ENCODE measurements at regions not wholly inside any gene's neighbourhood (a gene's known extent, or its start where the extent isn't known, plus 50 kb on each side); places are given as distances from the start of the nearest gene placed in this dataset.

DNA sequence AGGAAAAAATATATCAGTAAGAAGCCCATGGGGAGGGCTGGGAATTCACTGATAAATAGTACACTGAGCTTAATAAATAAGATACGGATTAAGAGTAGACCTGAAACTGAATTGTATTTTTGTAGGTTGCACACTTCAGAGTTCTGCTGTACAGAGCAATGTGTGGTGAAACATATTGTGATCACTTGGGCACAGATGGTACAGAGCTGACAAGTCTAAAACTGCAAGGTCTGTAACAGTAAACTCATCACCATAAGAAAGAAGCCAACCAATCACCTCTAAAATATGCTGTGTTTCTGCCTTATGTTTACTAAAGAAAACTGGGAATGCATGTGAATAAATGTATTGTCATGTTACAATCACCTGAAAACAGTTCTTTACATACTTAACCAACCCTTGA lies 360.7 kb downstream of the MRPL39 start:
- no peaks in the 10 kb centered on the region for H3K9me3 ChIP-seq
- no peak for DNase-seq (ENCODE audit: low spot score)
- H3K27ac ChIP-seq, result no peak overlapping the region
- no peak for ATAC-seq (ENCODE audit: insufficient number of reproducible peaks, low FRiP score, low read depth)
- no peaks in the 10 kb centered on the region for H3K4me1 ChIP-seq (ENCODE audit: control insufficient read depth in 1 of 2, low read depth in 2 of 2)
- H3K36me3 ChIP-seq, result no peaks in the 10 kb centered on the region
- no peak overlapping the region for H3K4me3 ChIP-seq
- H3K27me3 ChIP-seq (replicated peaks; ENCODE audit: insufficient read depth), result no peaks in the 10 kb centered on the region
- TF ChIP-seq, protein P1, sequence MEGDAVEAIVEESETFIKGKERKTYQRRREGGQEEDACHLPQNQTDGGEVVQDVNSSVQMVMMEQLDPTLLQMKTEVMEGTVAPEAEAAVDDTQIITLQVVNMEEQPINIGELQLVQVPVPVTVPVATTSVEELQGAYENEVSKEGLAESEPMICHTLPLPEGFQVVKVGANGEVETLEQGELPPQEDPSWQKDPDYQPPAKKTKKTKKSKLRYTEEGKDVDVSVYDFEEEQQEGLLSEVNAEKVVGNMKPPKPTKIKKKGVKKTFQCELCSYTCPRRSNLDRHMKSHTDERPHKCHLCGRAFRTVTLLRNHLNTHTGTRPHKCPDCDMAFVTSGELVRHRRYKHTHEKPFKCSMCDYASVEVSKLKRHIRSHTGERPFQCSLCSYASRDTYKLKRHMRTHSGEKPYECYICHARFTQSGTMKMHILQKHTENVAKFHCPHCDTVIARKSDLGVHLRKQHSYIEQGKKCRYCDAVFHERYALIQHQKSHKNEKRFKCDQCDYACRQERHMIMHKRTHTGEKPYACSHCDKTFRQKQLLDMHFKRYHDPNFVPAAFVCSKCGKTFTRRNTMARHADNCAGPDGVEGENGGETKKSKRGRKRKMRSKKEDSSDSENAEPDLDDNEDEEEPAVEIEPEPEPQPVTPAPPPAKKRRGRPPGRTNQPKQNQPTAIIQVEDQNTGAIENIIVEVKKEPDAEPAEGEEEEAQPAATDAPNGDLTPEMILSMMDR (IDR thresholded peaks at IDR 0.05), result no peak

GRCh38 chr21:25244735-25245134 lies 362.5 kb downstream of the MRPL39 start:
- Histone ChIP-seq H3K36me3 (no peaks in the 10 kb centered on the region), H3K4me1 (ENCODE audit: control insufficient read depth in 1 of 2, low read depth in 2 of 2) (no peaks in the 10 kb centered on the region), H3K27ac (no peak overlapping the region), H3K27me3 (replicated peaks; ENCODE audit: insufficient read depth) (no peaks in the 10 kb centered on the region), H3K4me3 (no peak overlapping the region), H3K9me3 (no peaks in the 10 kb centered on the region)
- TF ChIP-seq, protein P1 (IDR thresholded peaks at IDR 0.05), result no peak
- DNase-seq (ENCODE audit: low spot score) (no peak), ATAC-seq (ENCODE audit: insufficient number of reproducible peaks, low FRiP score, low read depth) (no peak)

DNA sequence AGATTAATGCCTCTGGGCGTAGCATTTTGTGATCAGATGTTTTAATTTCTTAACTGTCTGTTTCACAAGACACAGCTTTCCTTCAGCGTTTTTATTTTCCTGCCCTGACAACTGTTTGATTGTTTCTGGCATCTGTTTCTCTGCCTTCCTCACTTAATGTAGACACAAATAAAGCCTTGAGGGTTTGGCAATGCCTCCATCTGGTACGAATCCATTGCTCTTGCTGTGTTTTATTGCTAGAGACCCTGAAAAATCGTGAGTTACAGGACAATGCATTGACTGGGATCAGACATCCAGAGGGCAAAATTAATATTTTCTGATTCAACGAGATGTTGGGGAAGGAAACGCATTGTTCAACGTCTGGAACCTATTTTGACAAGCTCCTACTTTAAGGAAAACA lies 363.5 kb downstream of the MRPL39 start:
- no peaks in the 10 kb centered on the region for H3K36me3 ChIP-seq
- DNase-seq (ENCODE audit: low spot score) (no peak), ATAC-seq (ENCODE audit: insufficient number of reproducible peaks, low FRiP score, low read depth) (no peak)
- no peak overlapping the region for H3K4me3 ChIP-seq
- no peaks in the 10 kb centered on the region for H3K27me3 ChIP-seq (replicated peaks; ENCODE audit: insufficient read depth)
- TF ChIP-seq, protein P1 (IDR thresholded peaks at IDR 0.05), result no peak
- H3K4me1 ChIP-seq (ENCODE audit: control insufficient read depth in 1 of 2, low read depth in 2 of 2), result no peaks in the 10 kb centered on the region
- H3K9me3 ChIP-seq, result no peaks in the 10 kb centered on the region
- H3K27ac ChIP-seq, result no peak overlapping the region

GRCh38 chr21:25240974-25241373 lies 366.3 kb downstream of the MRPL39 start:
- Histone ChIP-seq H3K36me3 (no peaks in the 10 kb centered on the region), H3K4me1 (ENCODE audit: control insufficient read depth in 1 of 2, low read depth in 2 of 2) (no peaks in the 10 kb centered on the region), H3K9me3 (no peaks in the 10 kb centered on the region), H3K27me3 (replicated peaks; ENCODE audit: insufficient read depth) (no peaks in the 10 kb centered on the region), H3K27ac (no peak overlapping the region), H3K4me3 (no peak overlapping the region)
- no peak for ATAC-seq (ENCODE audit: insufficient number of reproducible peaks, low FRiP score, low read depth)
- TF ChIP-seq, protein P1 (IDR thresholded peaks at IDR 0.05), result no peak
- no peak for DNase-seq (ENCODE audit: low spot score)

DNA sequence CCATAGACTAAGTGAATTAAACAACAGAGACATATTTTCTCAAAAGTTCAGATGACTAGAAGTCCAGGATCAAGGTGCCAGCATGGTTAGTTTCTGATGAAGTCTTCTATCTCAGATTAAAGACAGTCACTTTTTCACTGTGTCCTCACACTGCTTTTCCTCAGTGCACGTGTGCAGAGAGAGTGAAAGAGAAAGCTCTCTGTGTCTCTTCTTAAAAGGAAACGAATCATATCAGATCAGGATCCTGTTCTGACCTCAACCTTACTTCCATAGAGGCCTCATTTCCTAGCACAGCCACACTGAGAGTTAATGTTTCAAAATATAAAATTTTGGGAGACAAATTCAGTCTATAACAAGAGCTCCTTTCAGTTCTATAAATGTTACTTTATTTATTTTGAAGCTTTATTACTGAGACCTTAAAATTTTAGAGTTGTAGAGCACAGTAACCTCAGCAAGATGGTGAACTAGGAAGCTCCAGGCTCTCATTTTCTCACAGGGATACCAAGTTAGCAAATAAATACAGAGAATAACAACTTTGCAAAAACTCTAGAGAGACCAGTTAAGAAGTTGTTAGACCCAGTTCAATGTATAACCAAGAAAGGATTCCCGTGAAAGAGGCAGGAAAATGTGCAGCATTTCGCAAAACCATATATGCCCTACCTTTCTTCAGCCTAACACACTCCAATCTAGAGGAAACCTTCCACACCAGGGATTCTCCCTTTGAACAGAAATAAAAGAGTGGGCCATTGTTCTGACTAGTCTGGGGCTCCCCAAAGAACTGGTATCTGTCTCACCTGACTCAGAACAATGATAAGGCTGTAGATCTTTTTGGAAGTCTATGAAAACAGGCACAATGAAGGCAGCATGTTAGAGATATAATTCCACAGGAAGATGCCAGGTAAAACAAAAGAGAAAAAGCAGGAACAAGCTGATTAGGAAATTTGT lies 372.2 kb downstream of the MRPL39 start:
- Histone ChIP-seq H3K4me1 (ENCODE audit: control insufficient read depth in 1 of 2, low read depth in 2 of 2) (no peaks in the 10 kb centered on the region), H3K9me3 (no peaks in the 10 kb centered on the region), H3K27me3 (replicated peaks; ENCODE audit: insufficient read depth) (no peaks in the 10 kb centered on the region), H3K27ac (no peak overlapping the region), H3K4me3 (no peak overlapping the region), H3K36me3 (no peaks in the 10 kb centered on the region)
- TF ChIP-seq, protein P1 (IDR thresholded peaks at IDR 0.05), result no peak
- no peak for ATAC-seq (ENCODE audit: insufficient number of reproducible peaks, low FRiP score, low read depth)
- no peak for DNase-seq (ENCODE audit: low spot score)
